ENCODE measurements at regions not wholly inside any gene's neighbourhood (a gene's known extent, or its start where the extent isn't known, plus 50 kb on each side); places are given as distances from the start of the nearest gene placed in this dataset.

GRCh38 chr2:5867056-5867455, 174.9 kb downstream of the SOX11 start:
- Histone ChIP-seq H3K9me3 (no peaks in the 10 kb centered on the region), H3K27me3 (replicated peaks; ENCODE audit: insufficient read depth) (no peaks in the 10 kb centered on the region), H3K4me3 (no peak overlapping the region), H3K4me1 (ENCODE audit: control insufficient read depth in 1 of 2, low read depth in 2 of 2) (no peaks in the 10 kb centered on the region), H3K27ac (no peak overlapping the region), H3K36me3 (no peaks in the 10 kb centered on the region)
- TF ChIP-seq, protein P1, sequence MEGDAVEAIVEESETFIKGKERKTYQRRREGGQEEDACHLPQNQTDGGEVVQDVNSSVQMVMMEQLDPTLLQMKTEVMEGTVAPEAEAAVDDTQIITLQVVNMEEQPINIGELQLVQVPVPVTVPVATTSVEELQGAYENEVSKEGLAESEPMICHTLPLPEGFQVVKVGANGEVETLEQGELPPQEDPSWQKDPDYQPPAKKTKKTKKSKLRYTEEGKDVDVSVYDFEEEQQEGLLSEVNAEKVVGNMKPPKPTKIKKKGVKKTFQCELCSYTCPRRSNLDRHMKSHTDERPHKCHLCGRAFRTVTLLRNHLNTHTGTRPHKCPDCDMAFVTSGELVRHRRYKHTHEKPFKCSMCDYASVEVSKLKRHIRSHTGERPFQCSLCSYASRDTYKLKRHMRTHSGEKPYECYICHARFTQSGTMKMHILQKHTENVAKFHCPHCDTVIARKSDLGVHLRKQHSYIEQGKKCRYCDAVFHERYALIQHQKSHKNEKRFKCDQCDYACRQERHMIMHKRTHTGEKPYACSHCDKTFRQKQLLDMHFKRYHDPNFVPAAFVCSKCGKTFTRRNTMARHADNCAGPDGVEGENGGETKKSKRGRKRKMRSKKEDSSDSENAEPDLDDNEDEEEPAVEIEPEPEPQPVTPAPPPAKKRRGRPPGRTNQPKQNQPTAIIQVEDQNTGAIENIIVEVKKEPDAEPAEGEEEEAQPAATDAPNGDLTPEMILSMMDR (IDR thresholded peaks at IDR 0.05): no peak
- DNase-seq (ENCODE audit: low spot score) (no peak), ATAC-seq (ENCODE audit: insufficient number of reproducible peaks, low FRiP score, low read depth) (no peak)

- no peaks in the 10 kb centered on the region for H3K36me3 ChIP-seq
- H3K4me3 ChIP-seq: no peak overlapping the region
- H3K27ac ChIP-seq: no peak overlapping the region
- DNase-seq (ENCODE audit: low spot score) (no peak), ATAC-seq (ENCODE audit: insufficient number of reproducible peaks, low FRiP score, low read depth) (no peak)
- no peaks in the 10 kb centered on the region for H3K4me1 ChIP-seq (ENCODE audit: control insufficient read depth in 1 of 2, low read depth in 2 of 2)
- no peaks in the 10 kb centered on the region for H3K27me3 ChIP-seq (replicated peaks; ENCODE audit: insufficient read depth)
- no peaks in the 10 kb centered on the region for H3K9me3 ChIP-seq
- TF ChIP-seq, protein P1 (IDR thresholded peaks at IDR 0.05): no peak
Observed at GRCh38 chr2:5868931-5869330, 176.7 kb downstream of the SOX11 start.

DNA sequence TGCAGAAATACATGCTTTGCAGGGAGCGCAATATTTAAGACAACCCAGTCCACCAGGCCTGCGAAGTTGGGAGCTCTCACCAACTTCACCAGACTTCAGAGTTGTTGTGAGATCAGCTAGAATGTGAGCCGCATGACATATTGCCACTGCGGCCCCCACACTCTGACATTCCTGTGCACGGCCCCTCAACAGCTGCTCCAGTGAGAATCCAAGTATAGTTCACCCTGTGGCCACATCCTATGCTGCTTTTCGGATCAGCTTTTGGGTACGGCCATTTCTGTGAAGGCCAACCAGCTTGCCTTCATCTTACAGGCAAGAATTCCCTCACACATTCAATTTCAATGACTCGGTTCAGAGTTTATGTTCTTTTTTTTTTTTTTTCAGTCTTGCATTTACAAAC, 177.8 kb downstream of the SOX11 start:
- no peak for DNase-seq (ENCODE audit: low spot score)
- no peak for ATAC-seq (ENCODE audit: insufficient number of reproducible peaks, low FRiP score, low read depth)

GRCh38 chr2:5877360-5877759, 185.2 kb downstream of the SOX11 start:
- Histone ChIP-seq H3K9me3 (no peaks in the 10 kb centered on the region), H3K4me3 (no peak overlapping the region), H3K27ac (no peak overlapping the region), H3K36me3 (no peaks in the 10 kb centered on the region), H3K27me3 (replicated peaks; ENCODE audit: insufficient read depth) (no peaks in the 10 kb centered on the region), H3K4me1 (ENCODE audit: control insufficient read depth in 1 of 2, low read depth in 2 of 2) (no peaks in the 10 kb centered on the region)
- DNase-seq (ENCODE audit: low spot score) (no peak), ATAC-seq (ENCODE audit: insufficient number of reproducible peaks, low FRiP score, low read depth) (no peak)
- TF ChIP-seq, protein P1 (IDR thresholded peaks at IDR 0.05): no peak

More for the DNA sequence above, 177.8 kb downstream of the SOX11 start:
- Histone ChIP-seq H3K27ac (no peak overlapping the region), H3K9me3 (no peaks in the 10 kb centered on the region), H3K36me3 (no peaks in the 10 kb centered on the region), H3K4me1 (ENCODE audit: control insufficient read depth in 1 of 2, low read depth in 2 of 2) (no peaks in the 10 kb centered on the region), H3K4me3 (no peak overlapping the region), H3K27me3 (replicated peaks; ENCODE audit: insufficient read depth) (no peaks in the 10 kb centered on the region)
- TF ChIP-seq, protein P1 (IDR thresholded peaks at IDR 0.05): no peak

GRCh38 chr2:5885451-5886173, 193.4 kb downstream of the SOX11 start:
- DNase-seq (ENCODE audit: low spot score) (no peak), ATAC-seq (ENCODE audit: insufficient number of reproducible peaks, low FRiP score, low read depth) (no peak)
- TF ChIP-seq, protein P1 (IDR thresholded peaks at IDR 0.05): no peak
- Histone ChIP-seq H3K36me3 (no peaks in the 10 kb centered on the region), H3K4me1 (ENCODE audit: control insufficient read depth in 1 of 2, low read depth in 2 of 2) (no peaks in the 10 kb centered on the region), H3K27me3 (replicated peaks; ENCODE audit: insufficient read depth) (no peaks in the 10 kb centered on the region), H3K4me3 (no peak overlapping the region), H3K9me3 (no peaks in the 10 kb centered on the region), H3K27ac (no peak overlapping the region)
